ENCODE measurements at regions not wholly inside any gene's neighbourhood (a gene's known extent, or its start where the extent isn't known, plus 50 kb on each side); places are given as distances from the start of the nearest gene placed in this dataset.
"Not testable (repeated sequence)": the region's sequence is repeated elsewhere in the genome, so short reads cannot be mapped to it uniquely, and the experiment has no call there.

- DNase-seq (no peak), ATAC-seq (no peak)
- peaks cover 4% of the 10 kb centered on the region for H3K27me3 Mint-ChIP-seq
- H3K9me3 Mint-ChIP-seq (ENCODE audit: low read depth): no peaks in the 10 kb centered on the region
- intact Hi-C loops (cut with DNase I, micrococcal nuclease): no loop called here
- no peak overlapping the region for H3K27ac Mint-ChIP-seq
- H3K36me3 Mint-ChIP-seq (ENCODE audit: low read depth): no peaks in the 10 kb centered on the region
- ChIA-PET POLR2A (no interaction called here), CTCF (no interaction called here)
- no peak overlapping the region for H3K4me3 Mint-ChIP-seq
- no peaks in the 10 kb centered on the region for H3K4me1 Mint-ChIP-seq
These were observed 286.8 kb upstream of the UGT8 start for GRCh38 chr4:114311787-114312186.

- H3K27ac Mint-ChIP-seq: no peak overlapping the region
- no peak overlapping the region for H3K4me3 Mint-ChIP-seq
- no peaks in the 10 kb centered on the region for H3K4me1 Mint-ChIP-seq
- POLR2A ChIA-PET: no interaction called here
- DNase-seq (no peak), ATAC-seq (no peak)
- H3K27me3 Mint-ChIP-seq: peaks cover 4% of the 10 kb centered on the region
- no peaks in the 10 kb centered on the region for H3K9me3 Mint-ChIP-seq (ENCODE audit: low read depth)
- CTCF ChIA-PET: interaction anchor here (0.5 kb wide), 1 partner anchor 72 kb away, joined by 3 read pairs; no protein-coding TSS in a partner anchor
- intact Hi-C loops (cut with DNase I, micrococcal nuclease): no loop called here
- no peaks in the 10 kb centered on the region for H3K36me3 Mint-ChIP-seq (ENCODE audit: low read depth)
These were observed 286.3 kb upstream of the UGT8 start for GRCh38 chr4:114312338-114312737.

GRCh38 chr4:114316789-114317188 lies 281.8 kb upstream of the UGT8 start:
- Mint-ChIP-seq H3K9me3 (ENCODE audit: low read depth) (no peaks in the 10 kb centered on the region), H3K27me3 (peaks cover 2% of the 10 kb centered on the region), H3K4me3 (no peak overlapping the region), H3K36me3 (ENCODE audit: low read depth) (no peaks in the 10 kb centered on the region), H3K27ac (no peak overlapping the region), H3K4me1 (no peaks in the 10 kb centered on the region)
- ATAC-seq (no peak), DNase-seq (no peak)
- CTCF ChIA-PET: no interaction called here
- intact Hi-C loops (cut with DNase I, micrococcal nuclease): no loop called here
- POLR2A ChIA-PET: no interaction called here

GRCh38 chr4:114317564-114317963 lies 281.0 kb upstream of the UGT8 start:
- Mint-ChIP-seq H3K4me3 (no peak overlapping the region), H3K27me3 (peaks cover 2% of the 10 kb centered on the region), H3K4me1 (no peaks in the 10 kb centered on the region), H3K27ac (no peak overlapping the region), H3K36me3 (ENCODE audit: low read depth) (no peaks in the 10 kb centered on the region), H3K9me3 (ENCODE audit: low read depth) (no peaks in the 10 kb centered on the region)
- DNase-seq (no peak), ATAC-seq (no peak)
- CTCF ChIA-PET: no interaction called here
- POLR2A ChIA-PET: no interaction called here
- intact Hi-C loops (cut with DNase I, micrococcal nuclease): no loop called here

- no peaks in the 10 kb centered on the region for H3K9me3 Mint-ChIP-seq (ENCODE audit: low read depth)
- ChIA-PET CTCF (no interaction called here), POLR2A (no interaction called here)
- H3K36me3 Mint-ChIP-seq (ENCODE audit: low read depth): no peaks in the 10 kb centered on the region
- ATAC-seq (no peak), DNase-seq (no peak)
- intact Hi-C loops (cut with DNase I, micrococcal nuclease): no loop called here
- peaks cover 2% of the 10 kb centered on the region for H3K27me3 Mint-ChIP-seq
- no peaks in the 10 kb centered on the region for H3K4me1 Mint-ChIP-seq
- H3K4me3 Mint-ChIP-seq: no peak overlapping the region
- H3K27ac Mint-ChIP-seq: no peak overlapping the region
These were observed 280.3 kb upstream of the UGT8 start for GRCh38 chr4:114318309-114318708.

- no peak overlapping the region for H3K4me3 Mint-ChIP-seq
- no peaks in the 10 kb centered on the region for H3K4me1 Mint-ChIP-seq
- H3K27me3 Mint-ChIP-seq: peaks cover 2% of the 10 kb centered on the region
- no peak overlapping the region for H3K27ac Mint-ChIP-seq
- POLR2A ChIA-PET: no interaction called here
- intact Hi-C loops (cut with DNase I, micrococcal nuclease): no loop called here
- no peak for DNase-seq
- CTCF ChIA-PET: no interaction called here
- H3K36me3 Mint-ChIP-seq (ENCODE audit: low read depth): no peaks in the 10 kb centered on the region
- H3K9me3 Mint-ChIP-seq (ENCODE audit: low read depth): no peaks in the 10 kb centered on the region
- ATAC-seq: no peak
These were observed 278.5 kb upstream of the UGT8 start for GRCh38 chr4:114320126-114320525.

GRCh38 chr4:114321366-114321765 lies 277.2 kb upstream of the UGT8 start:
- no peaks in the 10 kb centered on the region for H3K36me3 Mint-ChIP-seq (ENCODE audit: low read depth)
- no peak overlapping the region for H3K27ac Mint-ChIP-seq
- peaks cover 2% of the 10 kb centered on the region for H3K27me3 Mint-ChIP-seq
- H3K9me3 Mint-ChIP-seq (ENCODE audit: low read depth): no peaks in the 10 kb centered on the region
- intact Hi-C loops (cut with DNase I, micrococcal nuclease): no loop called here
- no peaks in the 10 kb centered on the region for H3K4me1 Mint-ChIP-seq
- ATAC-seq (no peak), DNase-seq (no peak)
- CTCF ChIA-PET: interaction anchor here (0.5 kb wide), 1 partner anchor 63 kb away, joined by 4 read pairs; no protein-coding TSS in a partner anchor
- POLR2A ChIA-PET: no interaction called here
- H3K4me3 Mint-ChIP-seq: no peak overlapping the region

GRCh38 chr4:114323841-114324240 lies 274.8 kb upstream of the UGT8 start:
- ATAC-seq (no peak), DNase-seq (no peak)
- Mint-ChIP-seq H3K9me3 (ENCODE audit: low read depth) (no peaks in the 10 kb centered on the region), H3K4me3 (no peak overlapping the region), H3K27ac (no peak overlapping the region), H3K27me3 (peaks cover 2% of the 10 kb centered on the region), H3K4me1 (no peaks in the 10 kb centered on the region), H3K36me3 (ENCODE audit: low read depth) (no peaks in the 10 kb centered on the region)
- CTCF ChIA-PET: interaction anchor here (1.1 kb wide), 1 partner anchor 61 kb away, joined by 4 read pairs; no protein-coding TSS in a partner anchor
- intact Hi-C loops (cut with DNase I, micrococcal nuclease): no loop called here
- POLR2A ChIA-PET: interaction anchor here (0.5 kb wide), 1 partner anchor 1881 kb away, joined by 5 read pairs; no protein-coding TSS in a partner anchor

- H3K4me1 Mint-ChIP-seq: no peaks in the 10 kb centered on the region
- POLR2A ChIA-PET: no interaction called here
- H3K4me3 Mint-ChIP-seq: no peak overlapping the region
- intact Hi-C loops (cut with DNase I, micrococcal nuclease): no loop called here
- no peaks in the 10 kb centered on the region for H3K27me3 Mint-ChIP-seq
- CTCF ChIA-PET: no interaction called here
- no peak for DNase-seq
- H3K36me3 Mint-ChIP-seq (ENCODE audit: low read depth): no peaks in the 10 kb centered on the region
- no peak overlapping the region for H3K27ac Mint-ChIP-seq
- no peaks in the 10 kb centered on the region for H3K9me3 Mint-ChIP-seq (ENCODE audit: low read depth)
- ATAC-seq: no peak
These were observed 272.2 kb upstream of the UGT8 start for GRCh38 chr4:114326358-114326757.

GRCh38 chr4:114332119-114332518 lies 266.5 kb upstream of the UGT8 start:
- ChIA-PET POLR2A (no interaction called here), CTCF (no interaction called here)
- intact Hi-C loops (cut with DNase I, micrococcal nuclease): no loop called here
- Mint-ChIP-seq H3K27ac (no peak overlapping the region), H3K4me3 (no peak overlapping the region), H3K36me3 (ENCODE audit: low read depth) (no peaks in the 10 kb centered on the region), H3K27me3 (no peaks in the 10 kb centered on the region), H3K4me1 (no peaks in the 10 kb centered on the region), H3K9me3 (ENCODE audit: low read depth) (peaks cover 2% of the 10 kb centered on the region)
- DNase-seq (no peak), ATAC-seq (no peak)

- H3K4me3 Mint-ChIP-seq; H3K36me3 Mint-ChIP-seq (ENCODE audit: low read depth); H3K27me3 Mint-ChIP-seq; H3K9me3 Mint-ChIP-seq (ENCODE audit: low read depth); intact Hi-C loops (cut with DNase I, micrococcal nuclease); DNase-seq; H3K4me1 Mint-ChIP-seq; POLR2A ChIA-PET; CTCF ChIA-PET; H3K27ac Mint-ChIP-seq; ATAC-seq: not testable (repeated sequence)
These were observed 264.2 kb upstream of the UGT8 start for GRCh38 chr4:114334363-114334762.

GRCh38 chr4:114334884-114335330 lies 263.7 kb upstream of the UGT8 start:
- ChIA-PET POLR2A (no interaction called here), CTCF (no interaction called here)
- Mint-ChIP-seq H3K9me3 (ENCODE audit: low read depth) (peaks cover 2% of the 10 kb centered on the region), H3K4me1 (no peaks in the 10 kb centered on the region), H3K4me3 (no peak overlapping the region), H3K36me3 (ENCODE audit: low read depth) (no peaks in the 10 kb centered on the region), H3K27me3 (no peaks in the 10 kb centered on the region), H3K27ac (no peak overlapping the region)
- DNase-seq (no peak), ATAC-seq (no peak)
- intact Hi-C loops (cut with DNase I, micrococcal nuclease): no loop called here

GRCh38 chr4:114335339-114335738 lies 263.3 kb upstream of the UGT8 start:
- Mint-ChIP-seq H3K4me1 (no peaks in the 10 kb centered on the region), H3K36me3 (ENCODE audit: low read depth) (no peaks in the 10 kb centered on the region), H3K9me3 (ENCODE audit: low read depth) (peaks cover 2% of the 10 kb centered on the region), H3K4me3 (no peak overlapping the region), H3K27ac (no peak overlapping the region), H3K27me3 (no peaks in the 10 kb centered on the region)
- DNase-seq: no peak
- ChIA-PET CTCF (no interaction called here), POLR2A (no interaction called here)
- intact Hi-C loops (cut with DNase I, micrococcal nuclease): no loop called here
- no peak for ATAC-seq

All from activated CD4-positive, alpha-beta T cell treated with anti-CD3 and anti-CD28 coated beads for 36 hours (primary cell).